Mammary epithelial cell (primary cell): ENCODE measurements at regions not wholly inside any gene's neighbourhood (a gene's known extent, or its start where the extent isn't known, plus 50 kb on each side); places are given as distances from the start of the nearest gene placed in this dataset.

Experiments
- EZH2 ChIP-seq: IDR thresholded peaks from 2 replicates; pipeline ENCODE4 v1.6.1; 2012; ENCODE audit warnings: low read length, inconsistent platforms, borderline replicate concordance
- TF ChIP-seq, protein P1 (sequence below), 2 donors: IDR thresholded peaks in 1 of 2; conservative IDR thresholded peaks in 1 of 2; 2 replicates each; pipeline ENCODE4 v1.5.1; 2011 to 2012; ENCODE audit warnings: inconsistent platforms in 2 of 2, low read length in 2 of 2, mild to moderate bottlenecking in 2 of 2, control low read depth in 1 of 2, low read depth in 1 of 2; ENCODE audit not compliant: insufficient read depth in 1 of 2; ENCODE audit errors: extremely low read depth in 1 of 2

DNA sequence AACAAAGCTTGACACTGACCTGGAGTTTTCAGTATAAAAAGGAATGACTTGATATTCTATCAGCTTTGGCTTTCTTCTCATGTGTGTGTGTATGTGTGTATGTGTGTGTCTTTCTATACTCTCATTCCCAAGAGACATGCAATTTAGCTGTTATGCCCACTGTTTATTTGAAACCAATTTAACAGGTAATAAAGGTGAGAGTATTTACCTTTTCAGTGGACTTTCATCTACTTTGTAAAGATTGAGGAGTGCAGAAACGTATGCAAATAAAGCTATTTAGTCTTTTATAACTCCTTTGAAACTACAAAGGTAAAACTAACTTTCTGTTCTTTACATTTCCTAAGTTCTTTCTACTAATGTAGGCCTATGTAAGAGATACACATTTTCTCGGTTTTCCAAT lies 103.5 kb upstream of the HS3ST5 start:
- TF ChIP-seq, protein P1, sequence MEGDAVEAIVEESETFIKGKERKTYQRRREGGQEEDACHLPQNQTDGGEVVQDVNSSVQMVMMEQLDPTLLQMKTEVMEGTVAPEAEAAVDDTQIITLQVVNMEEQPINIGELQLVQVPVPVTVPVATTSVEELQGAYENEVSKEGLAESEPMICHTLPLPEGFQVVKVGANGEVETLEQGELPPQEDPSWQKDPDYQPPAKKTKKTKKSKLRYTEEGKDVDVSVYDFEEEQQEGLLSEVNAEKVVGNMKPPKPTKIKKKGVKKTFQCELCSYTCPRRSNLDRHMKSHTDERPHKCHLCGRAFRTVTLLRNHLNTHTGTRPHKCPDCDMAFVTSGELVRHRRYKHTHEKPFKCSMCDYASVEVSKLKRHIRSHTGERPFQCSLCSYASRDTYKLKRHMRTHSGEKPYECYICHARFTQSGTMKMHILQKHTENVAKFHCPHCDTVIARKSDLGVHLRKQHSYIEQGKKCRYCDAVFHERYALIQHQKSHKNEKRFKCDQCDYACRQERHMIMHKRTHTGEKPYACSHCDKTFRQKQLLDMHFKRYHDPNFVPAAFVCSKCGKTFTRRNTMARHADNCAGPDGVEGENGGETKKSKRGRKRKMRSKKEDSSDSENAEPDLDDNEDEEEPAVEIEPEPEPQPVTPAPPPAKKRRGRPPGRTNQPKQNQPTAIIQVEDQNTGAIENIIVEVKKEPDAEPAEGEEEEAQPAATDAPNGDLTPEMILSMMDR (conservative IDR thresholded peaks at IDR 0.05 in 1 of 2, IDR thresholded peaks at IDR 0.05 in 1 of 2; ENCODE audit: extremely low read depth in 1 of 2, insufficient read depth in 1 of 2, low read depth in 1 of 2, low read length in 2 of 2) = no peak
- TF ChIP-seq EZH2 = no peak
